GM10266 (cell line): ENCODE measurements at regions not wholly inside any gene's neighbourhood (a gene's known extent, or its start where the extent isn't known, plus 50 kb on each side); places are given as distances from the start of the nearest gene placed in this dataset.

Source experiments
- DNase-seq: peaks from one replicate; pipeline ENCODE4 v3.0.0; 2012; ENCODE audit errors: extremely low spot score
- TF ChIP-seq, protein P1 (sequence below): IDR thresholded peaks from 2 replicates; pipeline ENCODE4 v1.5.1; 2012; ENCODE audit warnings: mild to moderate bottlenecking, low read depth; ENCODE audit not compliant: control insufficient read depth, insufficient read depth; ENCODE audit errors: missing control alignments

DNA sequence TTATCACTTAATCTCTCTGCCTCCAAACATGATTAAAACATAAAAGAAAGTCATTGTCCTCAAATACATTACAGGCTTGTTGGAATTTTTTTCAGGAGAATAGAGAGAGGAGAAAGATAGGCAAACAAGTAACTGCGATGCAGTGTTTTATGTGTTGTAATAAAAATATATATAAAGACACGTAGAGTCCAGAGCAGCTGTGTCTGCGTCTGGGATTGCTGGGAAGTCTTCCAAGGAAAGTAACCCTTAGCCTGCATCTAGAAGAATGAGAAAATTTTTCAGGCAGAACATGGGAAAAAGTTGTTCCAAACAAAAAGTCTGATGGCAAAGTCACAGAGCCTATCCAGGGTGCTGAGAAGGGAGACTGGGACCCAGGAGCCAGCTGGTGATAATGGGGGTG, 91.8 kb upstream of the ST6GAL2 start:
- no peak for DNase-seq
- TF ChIP-seq, protein P1, sequence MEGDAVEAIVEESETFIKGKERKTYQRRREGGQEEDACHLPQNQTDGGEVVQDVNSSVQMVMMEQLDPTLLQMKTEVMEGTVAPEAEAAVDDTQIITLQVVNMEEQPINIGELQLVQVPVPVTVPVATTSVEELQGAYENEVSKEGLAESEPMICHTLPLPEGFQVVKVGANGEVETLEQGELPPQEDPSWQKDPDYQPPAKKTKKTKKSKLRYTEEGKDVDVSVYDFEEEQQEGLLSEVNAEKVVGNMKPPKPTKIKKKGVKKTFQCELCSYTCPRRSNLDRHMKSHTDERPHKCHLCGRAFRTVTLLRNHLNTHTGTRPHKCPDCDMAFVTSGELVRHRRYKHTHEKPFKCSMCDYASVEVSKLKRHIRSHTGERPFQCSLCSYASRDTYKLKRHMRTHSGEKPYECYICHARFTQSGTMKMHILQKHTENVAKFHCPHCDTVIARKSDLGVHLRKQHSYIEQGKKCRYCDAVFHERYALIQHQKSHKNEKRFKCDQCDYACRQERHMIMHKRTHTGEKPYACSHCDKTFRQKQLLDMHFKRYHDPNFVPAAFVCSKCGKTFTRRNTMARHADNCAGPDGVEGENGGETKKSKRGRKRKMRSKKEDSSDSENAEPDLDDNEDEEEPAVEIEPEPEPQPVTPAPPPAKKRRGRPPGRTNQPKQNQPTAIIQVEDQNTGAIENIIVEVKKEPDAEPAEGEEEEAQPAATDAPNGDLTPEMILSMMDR: no peak

- no peak for DNase-seq
- TF ChIP-seq, protein P1: no peak
Measured at GRCh38 chr2:106978647-106979046, 92.7 kb upstream of the ST6GAL2 start.

DNA sequence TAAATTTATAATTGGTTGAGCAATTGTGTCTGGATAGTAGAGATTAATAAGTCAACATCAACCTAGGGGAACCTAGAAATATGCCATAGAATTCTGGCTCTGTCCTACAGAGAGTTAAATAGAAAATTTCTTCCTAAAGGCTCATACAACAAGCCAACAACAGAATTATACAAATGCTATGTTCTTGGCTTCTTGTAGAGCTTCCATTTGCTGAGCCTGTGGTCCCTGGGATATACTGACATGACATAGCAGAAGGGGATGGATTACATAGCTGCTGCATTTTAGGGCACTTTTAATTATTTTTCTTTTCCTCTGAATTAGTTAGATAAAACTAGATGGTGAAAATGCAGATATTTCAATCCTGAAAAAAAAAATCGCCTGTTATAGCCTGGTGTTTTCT, 95.5 kb upstream of the ST6GAL2 start:
- TF ChIP-seq, protein P1: no peak
- no peak for DNase-seq

- TF ChIP-seq, protein P1: no peak
- DNase-seq: no peak
Measured at GRCh38 chr2:106982350-106982749, 96.4 kb upstream of the ST6GAL2 start.

- TF ChIP-seq, protein P1: no peak
- no peak for DNase-seq
Measured at GRCh38 chr2:106983305-106983704, 97.3 kb upstream of the ST6GAL2 start.

GRCh38 chr2:106988361-106988760, 102.4 kb upstream of the ST6GAL2 start:
- no peak for DNase-seq
- TF ChIP-seq, protein P1: no peak

DNA sequence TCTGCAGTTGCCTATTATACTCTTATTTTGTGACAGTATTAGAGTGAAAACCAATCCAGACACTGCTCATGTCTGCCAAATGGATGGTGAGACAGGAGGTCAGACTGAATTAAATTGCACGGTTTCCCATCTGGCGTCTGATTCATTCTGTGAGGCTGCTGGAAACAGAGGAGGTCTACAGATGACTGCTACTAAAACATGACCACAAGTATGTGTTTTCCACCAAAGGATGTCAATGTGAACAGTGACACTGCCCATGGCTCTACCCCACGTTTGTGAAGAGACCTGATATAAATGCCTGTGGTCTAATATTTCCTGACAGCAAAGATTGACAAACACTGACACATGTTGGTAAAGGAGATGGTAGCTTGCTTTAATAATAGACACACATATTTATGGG, 104.3 kb upstream of the ST6GAL2 start:
- TF ChIP-seq, protein P1: no peak
- DNase-seq: no peak

DNA sequence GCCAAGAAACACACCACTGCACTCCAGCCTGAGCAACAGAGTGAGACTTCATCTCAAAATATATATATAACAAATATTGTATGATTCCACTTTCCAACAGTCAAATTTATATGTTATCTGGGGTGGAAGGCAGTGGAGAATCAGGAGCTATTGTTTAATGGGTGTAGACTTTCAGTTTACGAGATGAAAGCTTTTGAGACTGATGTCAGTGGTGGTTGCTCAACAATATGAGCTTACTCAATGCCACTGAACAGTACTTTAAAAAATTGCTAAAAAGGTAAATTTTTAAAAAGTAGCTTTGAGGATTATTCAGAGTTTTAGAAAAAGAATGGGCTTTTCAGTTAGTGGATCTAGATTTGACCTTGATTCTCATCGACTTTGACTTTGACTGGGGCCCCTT, 105.9 kb upstream of the ST6GAL2 start:
- TF ChIP-seq, protein P1: no peak
- DNase-seq: no peak
